ENCODE measurements at regions not wholly inside any gene's neighbourhood (a gene's known extent, or its start where the extent isn't known, plus 50 kb on each side); places are given as distances from the start of the nearest gene placed in this dataset.

GRCh38 chr10:131666091-131666490 lies 234.7 kb upstream of the PPP2R2D start:
- DNase-seq (ENCODE audit: extremely low spot score, unreplicated experiment): no peak
- H3K9me3 Mint-ChIP-seq (ENCODE audit: unreplicated experiment): peaks cover 29% of the 10 kb centered on the region
- H3K27ac Mint-ChIP-seq (ENCODE audit: unreplicated experiment): no peak overlapping the region
- no peaks in the 10 kb centered on the region for H3K4me1 Mint-ChIP-seq (ENCODE audit: unreplicated experiment)
- no peaks in the 10 kb centered on the region for H3K27me3 Mint-ChIP-seq (ENCODE audit: unreplicated experiment)
- no peak for TF ChIP-seq CTCF (IDR thresholded peaks at IDR 0.05)
- H3K4me3 Mint-ChIP-seq (ENCODE audit: unreplicated experiment): no peak overlapping the region
- no peaks in the 10 kb centered on the region for H3K36me3 Mint-ChIP-seq (ENCODE audit: unreplicated experiment)

DNA sequence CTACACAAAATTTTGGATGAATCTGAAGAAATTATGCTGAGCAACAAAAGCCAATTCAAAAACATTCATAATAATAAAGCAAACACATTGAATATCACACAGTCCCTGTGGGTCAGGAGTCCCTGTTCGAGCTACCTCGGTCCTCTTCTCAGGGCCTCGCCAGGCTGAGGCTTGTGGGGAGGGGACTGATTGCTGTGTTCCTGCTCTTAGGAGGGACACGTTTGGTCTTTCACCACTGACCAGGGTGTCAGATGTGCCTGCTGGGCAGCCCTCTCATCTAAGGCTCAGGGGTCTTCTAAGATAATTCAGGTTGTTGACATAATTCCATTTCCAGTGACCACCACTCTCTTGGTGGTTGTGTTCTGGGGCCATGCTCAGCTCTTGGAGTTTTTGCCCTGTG lies 233.8 kb upstream of the PPP2R2D start:
- TF ChIP-seq CTCF (IDR thresholded peaks at IDR 0.05): no peak
- H3K27ac Mint-ChIP-seq (ENCODE audit: unreplicated experiment): no peak overlapping the region
- no peaks in the 10 kb centered on the region for H3K36me3 Mint-ChIP-seq (ENCODE audit: unreplicated experiment)
- no peak for DNase-seq (ENCODE audit: extremely low spot score, unreplicated experiment)
- peaks cover 33% of the 10 kb centered on the region for H3K9me3 Mint-ChIP-seq (ENCODE audit: unreplicated experiment)
- no peak overlapping the region for H3K4me3 Mint-ChIP-seq (ENCODE audit: unreplicated experiment)
- H3K4me1 Mint-ChIP-seq (ENCODE audit: unreplicated experiment): no peaks in the 10 kb centered on the region
- H3K27me3 Mint-ChIP-seq (ENCODE audit: unreplicated experiment): no peaks in the 10 kb centered on the region

DNA sequence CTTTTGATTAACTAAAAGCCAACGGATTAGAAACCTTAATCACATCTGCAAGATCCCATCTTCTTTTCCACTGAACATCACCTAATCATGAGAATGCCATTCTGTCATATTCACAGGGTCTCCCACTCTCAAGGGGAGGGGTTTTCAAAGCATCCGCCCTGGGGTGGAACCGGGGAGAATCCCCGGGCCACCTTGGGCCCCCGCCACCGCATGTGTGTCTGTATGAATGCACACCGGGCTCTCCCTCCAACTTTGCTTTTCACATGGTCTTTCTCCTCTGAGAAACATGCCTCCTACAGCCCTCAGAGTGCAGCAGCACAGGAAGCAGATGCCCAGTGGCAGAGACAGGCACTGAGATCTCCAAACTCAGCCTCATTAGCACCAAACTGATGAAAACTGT lies 233.2 kb upstream of the PPP2R2D start:
- H3K36me3 Mint-ChIP-seq (ENCODE audit: unreplicated experiment): no peaks in the 10 kb centered on the region
- no peak for TF ChIP-seq CTCF (IDR thresholded peaks at IDR 0.05)
- no peaks in the 10 kb centered on the region for H3K27me3 Mint-ChIP-seq (ENCODE audit: unreplicated experiment)
- H3K4me3 Mint-ChIP-seq (ENCODE audit: unreplicated experiment): no peak overlapping the region
- peaks cover 38% of the 10 kb centered on the region for H3K9me3 Mint-ChIP-seq (ENCODE audit: unreplicated experiment)
- no peak for DNase-seq (ENCODE audit: extremely low spot score, unreplicated experiment)
- no peak overlapping the region for H3K27ac Mint-ChIP-seq (ENCODE audit: unreplicated experiment)
- H3K4me1 Mint-ChIP-seq (ENCODE audit: unreplicated experiment): no peaks in the 10 kb centered on the region

- no peak for TF ChIP-seq CTCF (IDR thresholded peaks at IDR 0.05)
- Mint-ChIP-seq H3K4me3 (ENCODE audit: unreplicated experiment) (no peak overlapping the region), H3K9me3 (ENCODE audit: unreplicated experiment) (peaks cover 32% of the 10 kb centered on the region), H3K27me3 (ENCODE audit: unreplicated experiment) (no peaks in the 10 kb centered on the region), H3K27ac (ENCODE audit: unreplicated experiment) (no peak overlapping the region), H3K36me3 (ENCODE audit: unreplicated experiment) (no peaks in the 10 kb centered on the region), H3K4me1 (ENCODE audit: unreplicated experiment) (no peaks in the 10 kb centered on the region)
- DNase-seq (ENCODE audit: extremely low spot score, unreplicated experiment): no peak
These were observed 231.9 kb upstream of the PPP2R2D start for GRCh38 chr10:131668903-131669302.

DNA sequence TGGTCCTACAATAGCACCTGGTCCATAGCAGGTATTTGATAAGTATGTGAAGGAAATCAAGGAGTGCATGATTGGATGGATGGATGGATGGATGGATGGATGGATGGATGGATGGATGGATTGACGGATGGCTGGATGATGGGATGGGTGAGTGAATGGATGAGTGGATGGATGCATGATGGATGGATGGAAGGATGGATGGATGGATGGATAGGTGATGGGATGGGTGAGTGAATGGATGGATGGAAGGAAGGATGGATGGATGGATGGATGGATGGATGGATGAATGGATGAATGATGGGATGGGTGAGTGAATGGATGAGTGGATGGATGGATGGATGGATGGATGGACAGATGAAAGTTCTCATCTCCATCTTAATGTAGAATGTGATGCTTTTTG lies 231.0 kb upstream of the PPP2R2D start:
- Mint-ChIP-seq H3K4me3 (ENCODE audit: unreplicated experiment) (no peak overlapping the region), H3K27me3 (ENCODE audit: unreplicated experiment) (no peaks in the 10 kb centered on the region), H3K36me3 (ENCODE audit: unreplicated experiment) (no peaks in the 10 kb centered on the region), H3K4me1 (ENCODE audit: unreplicated experiment) (no peaks in the 10 kb centered on the region), H3K9me3 (ENCODE audit: unreplicated experiment) (peaks cover 24% of the 10 kb centered on the region), H3K27ac (ENCODE audit: unreplicated experiment) (no peak overlapping the region)
- TF ChIP-seq CTCF (IDR thresholded peaks at IDR 0.05): no peak
- DNase-seq (ENCODE audit: extremely low spot score, unreplicated experiment): no peak

Measured in osteocyte (in vitro differentiated cells).